ENCODE measurements at regions not wholly inside any gene's neighbourhood (a gene's known extent, or its start where the extent isn't known, plus 50 kb on each side); places are given as distances from the start of the nearest gene placed in this dataset.
A peak's percentile ranks its signal among the peaks of the same experiment; 100 is the strongest.

DNA sequence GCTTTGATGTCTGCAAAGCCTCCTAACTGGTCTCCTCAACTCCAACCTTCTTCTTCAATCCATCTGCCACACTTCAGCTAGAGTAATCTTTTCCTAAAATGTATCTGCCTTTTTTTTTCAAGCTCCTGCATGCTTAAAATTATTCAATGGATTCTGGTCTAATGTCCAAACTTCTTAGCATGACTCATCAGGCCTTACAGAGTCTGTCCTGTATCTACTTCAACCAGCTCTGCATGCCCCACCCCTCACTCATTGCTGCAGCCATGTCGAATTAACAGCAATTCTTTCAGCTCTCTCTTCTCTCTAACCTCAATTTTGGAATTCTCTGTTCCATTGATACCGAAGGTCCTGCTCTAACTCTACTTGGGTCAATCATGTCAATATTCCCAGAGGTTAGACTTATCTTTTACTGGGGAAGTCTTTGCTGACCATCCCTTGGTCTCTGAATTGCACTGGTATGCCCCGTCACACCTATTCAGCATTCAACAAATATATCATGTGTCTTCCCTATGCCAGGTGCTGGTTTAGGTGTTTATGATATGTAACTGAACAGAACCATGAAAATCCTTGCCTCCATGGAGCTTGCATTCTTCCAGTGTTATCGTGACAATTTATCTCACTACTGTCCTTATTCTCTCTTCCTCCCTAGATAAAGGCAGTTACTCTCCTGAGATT, 88.5 kb upstream of the NANOGP8 start:
- Mint-ChIP-seq H3K4me3 (no peak overlapping the region), H3K36me3 (no peaks in the 10 kb centered on the region), H3K9me3 (no peaks in the 10 kb centered on the region), H3K27ac (no peak overlapping the region), H3K27me3 (no peaks in the 10 kb centered on the region), H3K4me1 (no peaks in the 10 kb centered on the region)
- no peak for ATAC-seq

- Mint-ChIP-seq H3K4me3 (no peak overlapping the region), H3K36me3 (no peaks in the 10 kb centered on the region), H3K27me3 (no peaks in the 10 kb centered on the region), H3K9me3 (no peaks in the 10 kb centered on the region), H3K27ac (no peak overlapping the region), H3K4me1 (no peaks in the 10 kb centered on the region)
- no peak for ATAC-seq
Observed at GRCh38 chr15:35170207-35170606, 85.1 kb upstream of the NANOGP8 start.

GRCh38 chr15:35168464-35168863, 83.4 kb upstream of the NANOGP8 start:
- no peaks in the 10 kb centered on the region for H3K9me3 Mint-ChIP-seq
- no peaks in the 10 kb centered on the region for H3K4me1 Mint-ChIP-seq
- no peak overlapping the region for H3K27ac Mint-ChIP-seq
- no peak overlapping the region for H3K4me3 Mint-ChIP-seq
- no peaks in the 10 kb centered on the region for H3K27me3 Mint-ChIP-seq
- ATAC-seq: peak; percentile 36
- H3K36me3 Mint-ChIP-seq: no peaks in the 10 kb centered on the region

GRCh38 chr15:35167675-35168074, 82.6 kb upstream of the NANOGP8 start:
- Mint-ChIP-seq H3K36me3 (no peaks in the 10 kb centered on the region), H3K4me3 (no peak overlapping the region), H3K27ac (no peak overlapping the region), H3K4me1 (no peaks in the 10 kb centered on the region), H3K27me3 (no peaks in the 10 kb centered on the region), H3K9me3 (no peaks in the 10 kb centered on the region)
- ATAC-seq: no peak

DNA sequence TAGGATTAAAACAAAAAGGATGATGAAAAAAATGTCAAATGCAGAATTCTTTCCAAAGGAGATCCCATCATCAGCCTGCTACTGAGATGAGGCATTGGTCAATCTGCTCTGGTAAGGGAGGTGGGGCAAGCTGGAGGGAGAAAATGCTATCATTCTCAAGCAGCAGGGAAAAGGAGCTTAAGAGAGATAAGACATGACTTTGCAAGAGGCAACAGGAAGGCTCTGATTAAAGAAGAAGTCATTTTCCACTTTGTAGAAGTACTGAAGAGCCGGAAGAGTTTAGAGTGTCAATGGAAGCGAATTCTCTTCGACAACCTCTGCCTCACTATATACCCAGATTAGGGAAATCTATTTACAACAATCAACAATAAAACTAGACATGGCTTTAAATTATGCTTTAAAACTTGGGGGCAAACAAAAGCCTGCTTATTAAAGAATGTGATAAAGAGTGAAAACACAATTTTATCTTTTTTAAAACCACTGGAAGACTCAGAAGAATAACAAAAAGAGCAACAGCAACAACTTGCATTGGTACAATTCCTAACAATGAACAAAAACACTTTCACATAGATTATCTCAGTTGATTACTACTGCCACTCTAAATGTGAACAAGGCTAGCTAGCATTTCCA, 81.8 kb upstream of the NANOGP8 start:
- ATAC-seq: no peak
- Mint-ChIP-seq H3K36me3 (no peaks in the 10 kb centered on the region), H3K9me3 (no peaks in the 10 kb centered on the region), H3K4me1 (no peaks in the 10 kb centered on the region), H3K27me3 (no peaks in the 10 kb centered on the region), H3K27ac (no peak overlapping the region), H3K4me3 (no peak overlapping the region)

GRCh38 chr15:35161694-35162093, 76.6 kb upstream of the NANOGP8 start:
- Mint-ChIP-seq H3K9me3 (no peaks in the 10 kb centered on the region), H3K36me3 (no peaks in the 10 kb centered on the region), H3K4me3 (no peak overlapping the region), H3K27ac (no peak overlapping the region), H3K4me1 (no peaks in the 10 kb centered on the region), H3K27me3 (no peaks in the 10 kb centered on the region)
- ATAC-seq: no peak

GRCh38 chr15:35159170-35159569, 74.1 kb upstream of the NANOGP8 start:
- H3K4me1 Mint-ChIP-seq: no peaks in the 10 kb centered on the region
- H3K27me3 Mint-ChIP-seq: no peaks in the 10 kb centered on the region
- ATAC-seq: no peak
- H3K4me3 Mint-ChIP-seq: no peak overlapping the region
- no peaks in the 10 kb centered on the region for H3K9me3 Mint-ChIP-seq
- H3K36me3 Mint-ChIP-seq: no peaks in the 10 kb centered on the region
- no peak overlapping the region for H3K27ac Mint-ChIP-seq

DNA sequence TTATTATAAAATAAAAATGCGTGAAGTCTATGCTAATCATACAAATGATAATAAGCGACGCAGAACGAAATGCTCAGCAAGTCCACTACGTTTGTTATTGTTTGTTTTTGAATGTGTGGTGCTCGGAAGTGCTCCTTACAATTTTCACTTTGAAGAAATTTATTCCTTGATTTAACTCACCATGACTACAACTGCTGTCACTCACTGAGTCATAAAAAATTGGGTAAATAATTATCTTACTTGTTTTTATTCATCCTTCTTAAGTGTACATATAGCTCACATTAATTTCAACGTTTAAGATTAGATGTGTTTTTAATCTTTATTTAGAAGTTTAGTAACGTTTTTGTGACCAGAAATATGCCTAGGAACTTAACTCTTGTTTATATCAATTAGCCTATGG, 66.7 kb upstream of the NANOGP8 start:
- H3K27me3 Mint-ChIP-seq: no peaks in the 10 kb centered on the region
- H3K27ac Mint-ChIP-seq: no peak overlapping the region
- no peak for ATAC-seq
- H3K36me3 Mint-ChIP-seq: no peaks in the 10 kb centered on the region
- H3K4me1 Mint-ChIP-seq: no peaks in the 10 kb centered on the region
- H3K4me3 Mint-ChIP-seq: no peak overlapping the region
- H3K9me3 Mint-ChIP-seq: no peaks in the 10 kb centered on the region

GRCh38 chr15:35151381-35151780, 66.3 kb upstream of the NANOGP8 start:
- no peak overlapping the region for H3K4me3 Mint-ChIP-seq
- no peaks in the 10 kb centered on the region for H3K9me3 Mint-ChIP-seq
- H3K36me3 Mint-ChIP-seq: no peaks in the 10 kb centered on the region
- no peaks in the 10 kb centered on the region for H3K4me1 Mint-ChIP-seq
- H3K27me3 Mint-ChIP-seq: no peaks in the 10 kb centered on the region
- ATAC-seq: no peak
- no peak overlapping the region for H3K27ac Mint-ChIP-seq

DNA sequence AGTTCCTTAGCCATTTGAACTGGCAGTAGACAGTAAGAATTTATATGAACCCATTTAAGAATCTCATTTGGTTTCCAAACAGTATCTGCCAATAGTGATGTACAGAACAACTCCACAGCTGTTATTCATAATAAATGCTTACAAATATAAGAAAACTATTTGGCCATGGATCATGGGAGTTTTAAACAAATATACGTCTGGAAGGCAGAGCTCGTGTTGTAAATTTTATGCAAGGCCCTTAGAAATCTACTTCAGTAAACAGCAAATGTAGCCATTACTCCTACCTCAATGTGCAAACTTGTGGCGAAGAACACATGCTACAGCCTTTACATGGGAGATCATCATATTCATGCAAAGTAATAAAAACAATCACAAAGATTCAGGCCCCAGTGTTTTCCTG, 65.3 kb upstream of the NANOGP8 start:
- Mint-ChIP-seq H3K27me3 (no peaks in the 10 kb centered on the region), H3K9me3 (no peaks in the 10 kb centered on the region), H3K4me1 (no peaks in the 10 kb centered on the region), H3K4me3 (no peak overlapping the region), H3K36me3 (no peaks in the 10 kb centered on the region), H3K27ac (no peak overlapping the region)
- ATAC-seq: no peak

- Mint-ChIP-seq H3K27me3 (no peaks in the 10 kb centered on the region), H3K36me3 (no peaks in the 10 kb centered on the region), H3K4me3 (no peak overlapping the region), H3K4me1 (no peaks in the 10 kb centered on the region), H3K9me3 (no peaks in the 10 kb centered on the region), H3K27ac (no peak overlapping the region)
- no peak for ATAC-seq
Observed at GRCh38 chr15:35145336-35145735, 60.2 kb upstream of the NANOGP8 start.

GRCh38 chr15:35142578-35142977, 57.5 kb upstream of the NANOGP8 start:
- H3K9me3 Mint-ChIP-seq: no peaks in the 10 kb centered on the region
- H3K36me3 Mint-ChIP-seq: no peaks in the 10 kb centered on the region
- no peak overlapping the region for H3K27ac Mint-ChIP-seq
- H3K27me3 Mint-ChIP-seq: no peaks in the 10 kb centered on the region
- ATAC-seq: peak; percentile 24
- H3K4me1 Mint-ChIP-seq: no peaks in the 10 kb centered on the region
- no peak overlapping the region for H3K4me3 Mint-ChIP-seq

DNA sequence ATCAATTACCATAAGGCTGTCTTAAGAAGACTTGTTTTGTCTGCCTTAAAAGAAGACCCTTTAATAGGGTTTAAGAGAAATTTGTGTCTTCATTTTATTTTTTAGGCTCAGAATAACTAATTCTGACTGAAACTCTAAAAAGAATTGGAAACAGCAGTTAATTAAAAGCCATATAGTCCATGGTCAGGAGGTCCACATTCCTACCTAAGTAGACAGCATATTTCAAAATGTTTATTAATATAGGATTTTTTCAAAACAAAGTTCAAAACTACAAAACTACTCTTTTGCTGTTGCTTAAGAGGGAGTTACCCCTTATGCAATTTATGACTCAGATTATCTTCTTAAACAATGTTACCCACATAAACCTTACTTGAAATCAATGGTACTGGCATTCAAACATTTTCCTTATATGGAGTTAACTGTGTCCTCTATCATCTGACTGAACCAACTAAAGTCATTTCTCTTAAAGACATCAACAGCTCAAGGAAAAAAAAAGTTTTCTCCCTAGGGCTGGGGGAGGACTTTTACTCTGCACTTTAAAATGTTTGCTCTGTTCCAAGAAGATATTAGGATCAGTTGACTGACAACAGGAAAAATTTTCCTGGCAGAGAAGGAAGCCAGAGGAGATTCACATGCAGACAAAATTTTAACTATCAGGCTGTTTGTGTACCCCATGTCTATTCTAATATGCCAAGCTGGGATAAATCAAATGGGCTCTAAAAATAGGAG, 56.8 kb upstream of the NANOGP8 start:
- no peak for ATAC-seq
- Mint-ChIP-seq H3K4me3 (no peak overlapping the region), H3K27ac (no peak overlapping the region), H3K27me3 (no peaks in the 10 kb centered on the region), H3K4me1 (peaks cover under 1% of the 10 kb centered on the region), H3K9me3 (no peaks in the 10 kb centered on the region), H3K36me3 (no peaks in the 10 kb centered on the region)

- no peaks in the 10 kb centered on the region for H3K36me3 Mint-ChIP-seq
- H3K27ac Mint-ChIP-seq: no peak overlapping the region
- H3K4me3 Mint-ChIP-seq: no peak overlapping the region
- no peak for ATAC-seq
- peaks cover 5% of the 10 kb centered on the region for H3K4me1 Mint-ChIP-seq
- H3K9me3 Mint-ChIP-seq: no peaks in the 10 kb centered on the region
- no peaks in the 10 kb centered on the region for H3K27me3 Mint-ChIP-seq
Observed at GRCh38 chr15:35139822-35140221, 54.7 kb upstream of the NANOGP8 start.

DNA sequence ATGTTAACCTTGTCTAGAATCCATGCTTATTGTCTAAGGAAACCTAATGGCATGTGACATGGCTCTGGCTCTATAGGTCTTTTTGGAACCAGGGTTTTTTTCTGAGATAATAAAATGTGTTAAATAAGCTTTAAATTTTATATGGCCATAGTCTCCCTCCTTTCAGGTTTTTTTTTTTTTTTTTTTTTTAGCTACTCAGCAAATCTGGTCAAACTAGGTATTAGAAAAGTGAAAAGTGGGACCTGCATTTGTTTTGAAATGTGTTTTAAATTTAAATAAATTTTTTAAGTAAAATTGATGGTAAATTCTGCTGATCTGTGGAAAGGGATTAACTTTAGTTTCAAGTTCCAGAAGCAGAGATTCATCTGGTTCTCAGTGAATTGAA, 52.1 kb upstream of the NANOGP8 start:
- Mint-ChIP-seq H3K27ac (no peak overlapping the region), H3K27me3 (peaks cover 3% of the 10 kb centered on the region), H3K9me3 (peaks cover under 1% of the 10 kb centered on the region), H3K4me1 (peaks cover 5% of the 10 kb centered on the region), H3K4me3 (no peak overlapping the region), H3K36me3 (peaks cover 1% of the 10 kb centered on the region)
- no peak for ATAC-seq

All from stimulated activated memory B cell treated with anti-CD40 and anti-IgM and Interleukin-4, amounts not matched to agents 10 μg/mL and 1 μg/mL and 100 μg/mL, for 72 hours (primary cell).